ENCODE measurements at regions not wholly inside any gene's neighbourhood (a gene's known extent, or its start where the extent isn't known, plus 50 kb on each side); places are given as distances from the start of the nearest gene placed in this dataset.

DNA sequence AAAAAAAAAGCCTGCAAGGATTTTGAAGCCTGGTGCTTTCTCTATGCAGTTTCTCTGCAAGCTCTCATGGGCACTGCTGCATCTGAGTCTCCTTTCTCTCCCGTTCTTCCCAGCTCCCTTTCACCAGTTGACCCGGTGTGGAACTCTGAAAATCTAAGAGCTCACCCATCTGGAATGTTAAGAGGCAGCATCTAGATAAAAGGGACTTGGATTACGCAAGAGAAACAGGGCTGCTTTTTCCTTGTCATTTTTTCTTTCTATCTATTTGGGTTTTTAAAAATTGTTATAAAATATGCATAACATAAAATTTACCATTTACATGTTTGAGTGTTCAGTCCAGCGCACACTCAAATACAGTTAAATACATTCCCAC is 95.2 kb upstream of the RPS6KA3 start:
- Histone ChIP-seq H3K9me3 (ENCODE audit: low read length) (no peaks in the 10 kb centered on the region), H3K79me2 (ENCODE audit: insufficient read depth, low read depth, low read length) (no peaks in the 10 kb centered on the region), H3K4me3 (ENCODE audit: low read depth, low read length, poor library complexity, severe bottlenecking) (no peak overlapping the region), H3K4me1 (ENCODE audit: insufficient read depth, low read length, poor library complexity, severe bottlenecking) (no peaks in the 10 kb centered on the region), H3K4me2 (ENCODE audit: low read length) (no peak overlapping the region), H3K36me3 (ENCODE audit: insufficient read depth, low read length) (no peaks in the 10 kb centered on the region), H4K20me1 (ENCODE audit: insufficient read depth, low read length) (no peaks in the 10 kb centered on the region), H2AFZ (ENCODE audit: low read length) (no peak overlapping the region), H3K9me2 (ENCODE audit: insufficient read depth, low read length) (no peaks in the 10 kb centered on the region), H3K27ac (ENCODE audit: low read depth, low read length, poor library complexity, severe bottlenecking) (no peak overlapping the region)
- no peak for TF ChIP-seq EZH2phosphoT487 (IDR thresholded peaks at IDR 0.05; ENCODE audit: borderline replicate concordance, low read depth, low read length)
- TF ChIP-seq, protein P1, sequence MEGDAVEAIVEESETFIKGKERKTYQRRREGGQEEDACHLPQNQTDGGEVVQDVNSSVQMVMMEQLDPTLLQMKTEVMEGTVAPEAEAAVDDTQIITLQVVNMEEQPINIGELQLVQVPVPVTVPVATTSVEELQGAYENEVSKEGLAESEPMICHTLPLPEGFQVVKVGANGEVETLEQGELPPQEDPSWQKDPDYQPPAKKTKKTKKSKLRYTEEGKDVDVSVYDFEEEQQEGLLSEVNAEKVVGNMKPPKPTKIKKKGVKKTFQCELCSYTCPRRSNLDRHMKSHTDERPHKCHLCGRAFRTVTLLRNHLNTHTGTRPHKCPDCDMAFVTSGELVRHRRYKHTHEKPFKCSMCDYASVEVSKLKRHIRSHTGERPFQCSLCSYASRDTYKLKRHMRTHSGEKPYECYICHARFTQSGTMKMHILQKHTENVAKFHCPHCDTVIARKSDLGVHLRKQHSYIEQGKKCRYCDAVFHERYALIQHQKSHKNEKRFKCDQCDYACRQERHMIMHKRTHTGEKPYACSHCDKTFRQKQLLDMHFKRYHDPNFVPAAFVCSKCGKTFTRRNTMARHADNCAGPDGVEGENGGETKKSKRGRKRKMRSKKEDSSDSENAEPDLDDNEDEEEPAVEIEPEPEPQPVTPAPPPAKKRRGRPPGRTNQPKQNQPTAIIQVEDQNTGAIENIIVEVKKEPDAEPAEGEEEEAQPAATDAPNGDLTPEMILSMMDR (conservative IDR thresholded peaks at IDR 0.05; ENCODE audit: low read length): no peak
- DNase-seq (ENCODE audit: low spot score): no peak
- ChIA-PET CTCF (ENCODE audit: unreplicated experiment) (no interaction called here), POLR2A (no interaction called here)
- intact Hi-C loops (cut with micrococcal nuclease; ENCODE audit: unreplicated experiment): no loop called here
- BruUV-seq (replicated peaks): no TSS peak

DNA sequence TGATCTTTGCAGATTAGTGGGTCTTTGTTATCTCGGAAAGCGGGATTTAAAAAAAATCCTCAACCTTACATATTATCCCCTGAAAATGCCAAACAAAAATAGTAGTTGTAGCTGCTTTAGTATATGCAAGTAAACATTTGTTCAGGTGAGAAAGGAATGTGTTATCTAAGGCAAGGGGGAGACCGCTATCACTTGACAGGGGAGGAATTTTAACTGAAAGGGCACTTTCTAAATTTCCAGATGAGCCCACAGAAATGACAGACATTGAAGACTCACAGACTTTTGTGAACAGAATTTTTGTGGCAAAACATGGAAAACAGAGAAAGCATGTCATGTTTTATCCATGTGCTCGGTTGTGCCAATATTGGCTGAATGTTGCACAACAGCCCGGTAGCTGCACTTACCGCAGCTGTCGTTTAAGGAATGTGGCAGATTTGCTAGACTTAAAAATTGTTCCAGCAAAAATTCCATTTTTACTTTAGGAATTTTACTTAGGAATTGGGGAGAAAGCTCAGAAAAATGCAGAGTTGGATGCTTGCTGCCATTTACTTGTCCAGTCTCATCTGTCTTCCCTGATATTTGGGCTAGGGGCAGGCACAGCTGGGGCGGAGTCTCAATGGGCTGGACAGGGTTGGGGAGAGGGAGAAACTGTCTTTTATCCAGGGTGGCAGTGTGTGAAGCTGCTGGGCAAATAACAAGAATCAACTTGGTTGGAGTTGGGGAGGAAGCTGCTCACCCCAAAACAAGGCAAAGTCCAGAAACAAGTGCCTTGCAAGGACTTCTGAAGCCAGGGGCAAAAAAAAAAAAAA is 94.6 kb upstream of the RPS6KA3 start:
- BruUV-seq (replicated peaks): no TSS peak
- no peaks in the 10 kb centered on the region for H3K36me3 ChIP-seq (ENCODE audit: insufficient read depth, low read length)
- ChIA-PET POLR2A (interaction anchor here (0.6 kb wide), 1 partner anchor 17 kb away, joined by 5 read pairs; no protein-coding TSS in a partner anchor), CTCF (ENCODE audit: unreplicated experiment) (no interaction called here)
- H2AFZ ChIP-seq (ENCODE audit: low read length): no peak overlapping the region
- no peaks in the 10 kb centered on the region for H4K20me1 ChIP-seq (ENCODE audit: insufficient read depth, low read length)
- no peaks in the 10 kb centered on the region for H3K9me3 ChIP-seq (ENCODE audit: low read length)
- intact Hi-C loops (cut with micrococcal nuclease; ENCODE audit: unreplicated experiment): no loop called here
- H3K9me2 ChIP-seq (ENCODE audit: insufficient read depth, low read length): no peaks in the 10 kb centered on the region
- H3K4me2 ChIP-seq (ENCODE audit: low read length): no peak overlapping the region
- H3K4me3 ChIP-seq (ENCODE audit: low read depth, low read length, poor library complexity, severe bottlenecking): no peak overlapping the region
- no peak overlapping the region for H3K27ac ChIP-seq (ENCODE audit: low read depth, low read length, poor library complexity, severe bottlenecking)
- DNase-seq (ENCODE audit: low spot score): no peak
- H3K79me2 ChIP-seq (ENCODE audit: insufficient read depth, low read depth, low read length): no peaks in the 10 kb centered on the region
- TF ChIP-seq, protein P1 (conservative IDR thresholded peaks at IDR 0.05; ENCODE audit: low read length): no peak
- TF ChIP-seq EZH2phosphoT487 (IDR thresholded peaks at IDR 0.05; ENCODE audit: borderline replicate concordance, low read depth, low read length): no peak
- no peaks in the 10 kb centered on the region for H3K4me1 ChIP-seq (ENCODE audit: insufficient read depth, low read length, poor library complexity, severe bottlenecking)

DNA sequence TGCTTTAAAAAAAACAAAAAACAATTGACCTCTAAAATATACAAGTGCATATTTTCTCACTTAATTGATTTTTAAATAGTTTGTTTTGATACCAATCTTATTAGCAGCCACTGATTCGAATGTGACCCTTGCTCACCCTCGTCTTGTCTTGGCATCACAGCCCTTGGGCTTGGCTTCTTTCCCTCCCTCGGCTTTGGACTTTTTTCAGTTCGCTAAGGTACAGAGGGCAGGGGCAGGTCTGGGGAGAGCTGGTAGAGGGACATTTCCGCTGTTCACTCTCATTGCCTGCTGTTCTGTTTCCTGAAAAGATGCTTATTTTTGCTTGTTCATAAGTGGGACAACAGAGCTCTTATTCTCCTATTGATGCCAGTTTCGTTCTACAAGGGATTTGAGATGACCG is 88.5 kb upstream of the RPS6KA3 start:
- ChIA-PET POLR2A (no interaction called here), CTCF (ENCODE audit: unreplicated experiment) (no interaction called here)
- no peaks in the 10 kb centered on the region for H3K9me3 ChIP-seq (ENCODE audit: low read length)
- TF ChIP-seq, protein P1 (conservative IDR thresholded peaks at IDR 0.05; ENCODE audit: low read length): no peak
- no peak for TF ChIP-seq EZH2phosphoT487 (IDR thresholded peaks at IDR 0.05; ENCODE audit: borderline replicate concordance, low read depth, low read length)
- no peaks in the 10 kb centered on the region for H4K20me1 ChIP-seq (ENCODE audit: insufficient read depth, low read length)
- no TSS peak for BruUV-seq (replicated peaks)
- intact Hi-C loops (cut with micrococcal nuclease; ENCODE audit: unreplicated experiment): no loop called here
- no peak for DNase-seq (ENCODE audit: low spot score)
- no peaks in the 10 kb centered on the region for H3K4me1 ChIP-seq (ENCODE audit: insufficient read depth, low read length, poor library complexity, severe bottlenecking)
- no peak overlapping the region for H3K27ac ChIP-seq (ENCODE audit: low read depth, low read length, poor library complexity, severe bottlenecking)
- H3K36me3 ChIP-seq (ENCODE audit: insufficient read depth, low read length): no peaks in the 10 kb centered on the region
- no peak overlapping the region for H3K4me2 ChIP-seq (ENCODE audit: low read length)
- H3K9me2 ChIP-seq (ENCODE audit: insufficient read depth, low read length): no peaks in the 10 kb centered on the region
- no peak overlapping the region for H2AFZ ChIP-seq (ENCODE audit: low read length)
- no peak overlapping the region for H3K4me3 ChIP-seq (ENCODE audit: low read depth, low read length, poor library complexity, severe bottlenecking)
- H3K79me2 ChIP-seq (ENCODE audit: insufficient read depth, low read depth, low read length): no peaks in the 10 kb centered on the region
